ENCODE measurements at regions not wholly inside any gene's neighbourhood (a gene's known extent, or its start where the extent isn't known, plus 50 kb on each side); places are given as distances from the start of the nearest gene placed in this dataset.

DNA sequence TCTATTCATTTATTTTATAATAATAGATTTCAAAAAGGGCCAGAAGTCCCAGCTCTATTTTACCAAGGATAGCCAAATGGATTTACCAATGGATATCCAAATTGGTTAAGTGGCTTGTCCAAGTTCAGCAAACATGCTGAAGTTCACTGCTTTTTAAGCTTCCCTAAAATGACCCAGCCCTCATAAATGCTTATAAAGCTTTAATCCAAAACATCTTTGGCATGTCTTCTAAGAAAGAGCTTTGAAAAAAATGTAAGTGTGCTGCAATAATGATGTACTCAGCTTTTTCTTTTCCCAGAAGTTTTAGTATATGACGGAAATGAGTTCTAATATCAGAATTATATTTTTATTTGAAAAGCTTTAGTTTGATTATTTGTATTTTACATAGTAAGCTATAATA, 451.5 kb upstream of the ADAMTS5 start:
- H3K27me3 Mint-ChIP-seq (ENCODE audit: low read depth in 3 of 3), result no peaks in the 10 kb centered on the region
- H3K9me3 ChIP-seq (replicated peaks in 1 of 2; ENCODE audit: control insufficient read depth in 1 of 2, insufficient read depth in 1 of 2, low read length in 2 of 2), result peaks cover 18 to 27% of the 10 kb centered on the region in 2 donors
- no peaks in the 10 kb centered on the region for H3K79me2 ChIP-seq (ENCODE audit: insufficient read depth, low read length)
- no peaks in the 10 kb centered on the region for H3K4me1 ChIP-seq (ENCODE audit: control insufficient read depth in 1 of 2, insufficient read depth in 2 of 2, low read length in 2 of 2)
- WGBS (ENCODE audit: insufficient coverage), result no CpG with 5 or more reads among the region's 1 CpG
- no peak overlapping the region for H2AFZ ChIP-seq (ENCODE audit: insufficient read depth, low read depth, low read length, poor library complexity, severe bottlenecking)
- no peak overlapping the region for H3K9ac ChIP-seq (ENCODE audit: insufficient read depth, low read length, poor library complexity, severe bottlenecking)
- TF ChIP-seq, protein P1, sequence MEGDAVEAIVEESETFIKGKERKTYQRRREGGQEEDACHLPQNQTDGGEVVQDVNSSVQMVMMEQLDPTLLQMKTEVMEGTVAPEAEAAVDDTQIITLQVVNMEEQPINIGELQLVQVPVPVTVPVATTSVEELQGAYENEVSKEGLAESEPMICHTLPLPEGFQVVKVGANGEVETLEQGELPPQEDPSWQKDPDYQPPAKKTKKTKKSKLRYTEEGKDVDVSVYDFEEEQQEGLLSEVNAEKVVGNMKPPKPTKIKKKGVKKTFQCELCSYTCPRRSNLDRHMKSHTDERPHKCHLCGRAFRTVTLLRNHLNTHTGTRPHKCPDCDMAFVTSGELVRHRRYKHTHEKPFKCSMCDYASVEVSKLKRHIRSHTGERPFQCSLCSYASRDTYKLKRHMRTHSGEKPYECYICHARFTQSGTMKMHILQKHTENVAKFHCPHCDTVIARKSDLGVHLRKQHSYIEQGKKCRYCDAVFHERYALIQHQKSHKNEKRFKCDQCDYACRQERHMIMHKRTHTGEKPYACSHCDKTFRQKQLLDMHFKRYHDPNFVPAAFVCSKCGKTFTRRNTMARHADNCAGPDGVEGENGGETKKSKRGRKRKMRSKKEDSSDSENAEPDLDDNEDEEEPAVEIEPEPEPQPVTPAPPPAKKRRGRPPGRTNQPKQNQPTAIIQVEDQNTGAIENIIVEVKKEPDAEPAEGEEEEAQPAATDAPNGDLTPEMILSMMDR (IDR thresholded peaks at IDR 0.05), result no peak
- no peaks in the 10 kb centered on the region for H3K27me3 ChIP-seq (ENCODE audit: control insufficient read depth in 2 of 2, insufficient read depth in 2 of 2, low read length in 2 of 2)
- H3K9me3 Mint-ChIP-seq, result peaks cover 0 to 18% (median 9%) of the 10 kb centered on the region in 7 donors
- H4K20me1 ChIP-seq (ENCODE audit: insufficient read depth, low read length), result no peaks in the 10 kb centered on the region
- H3K36me3 Mint-ChIP-seq, result no peaks in the 10 kb centered on the region
- no peaks in the 10 kb centered on the region for H3K36me3 ChIP-seq (replicated peaks in 1 of 2; ENCODE audit: control insufficient read depth in 1 of 2, insufficient read depth in 2 of 2, low read length in 2 of 2)
- intact Hi-C loops (cut with micrococcal nuclease), result no loop called here
- no peak overlapping the region for H3K4me3 ChIP-seq (replicated peaks in 1 of 3; ENCODE audit: low read depth in 2 of 3, low read length in 3 of 3)
- H3K4me2 ChIP-seq (replicated peaks; ENCODE audit: extremely low read depth, low read length, poor library complexity, severe bottlenecking), result no peak overlapping the region
- H3K4me3 Mint-ChIP-seq, result no peak overlapping the region
- no peak overlapping the region for H3K27ac Mint-ChIP-seq
- H3K27ac ChIP-seq (ENCODE audit: low read depth in 1 of 2, low read length in 2 of 2), result no peak overlapping the region
- H3K4me1 Mint-ChIP-seq, result no peaks in the 10 kb centered on the region
- no peak for DNase-seq

DNA sequence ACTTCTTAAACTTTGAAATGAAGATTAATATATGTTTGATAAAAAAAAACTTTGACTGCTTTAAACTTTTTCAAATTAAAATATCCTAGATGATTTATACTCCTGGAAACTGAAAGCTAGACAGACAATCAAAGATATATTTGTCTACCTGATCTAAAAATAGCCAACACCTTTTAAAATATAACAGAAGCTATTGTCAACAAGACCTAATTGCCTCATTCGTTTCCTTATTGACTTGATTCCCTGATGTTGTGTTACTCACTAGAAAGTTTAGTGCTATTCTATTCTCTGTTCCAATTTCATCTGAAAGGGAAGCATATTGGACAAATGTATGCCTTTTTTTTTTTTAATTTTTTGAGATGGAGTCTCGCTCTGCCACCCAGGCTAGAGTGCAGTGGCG, 445.6 kb upstream of the ADAMTS5 start:
- H3K36me3 Mint-ChIP-seq, result no peaks in the 10 kb centered on the region
- no peaks in the 10 kb centered on the region for H3K4me1 Mint-ChIP-seq
- TF ChIP-seq, protein P1 (IDR thresholded peaks at IDR 0.05), result no peak
- no peak overlapping the region for H3K4me3 ChIP-seq (replicated peaks in 1 of 3; ENCODE audit: low read depth in 2 of 3, low read length in 3 of 3)
- no peak overlapping the region for H3K27ac ChIP-seq (ENCODE audit: low read depth in 1 of 2, low read length in 2 of 2)
- intact Hi-C loops (cut with micrococcal nuclease), result no loop called here
- WGBS (ENCODE audit: insufficient coverage), result no CpG with 5 or more reads among the region's 3 CpGs
- no peaks in the 10 kb centered on the region for H3K27me3 ChIP-seq (ENCODE audit: control insufficient read depth in 2 of 2, insufficient read depth in 2 of 2, low read length in 2 of 2)
- no peaks in the 10 kb centered on the region for H4K20me1 ChIP-seq (ENCODE audit: insufficient read depth, low read length)
- H3K36me3 ChIP-seq (replicated peaks in 1 of 2; ENCODE audit: control insufficient read depth in 1 of 2, insufficient read depth in 2 of 2, low read length in 2 of 2), result no peaks in the 10 kb centered on the region
- no peaks in the 10 kb centered on the region for H3K4me1 ChIP-seq (ENCODE audit: control insufficient read depth in 1 of 2, insufficient read depth in 2 of 2, low read length in 2 of 2)
- H3K27me3 Mint-ChIP-seq (ENCODE audit: low read depth in 3 of 3), result no peaks in the 10 kb centered on the region
- H3K27ac Mint-ChIP-seq, result no peak overlapping the region
- H3K4me3 Mint-ChIP-seq, result no peak overlapping the region
- no peak overlapping the region for H2AFZ ChIP-seq (ENCODE audit: insufficient read depth, low read depth, low read length, poor library complexity, severe bottlenecking)
- no peak for DNase-seq
- peaks cover 0 to 19% (median 7%) of the 10 kb centered on the region in 7 donors for H3K9me3 Mint-ChIP-seq
- H3K79me2 ChIP-seq (ENCODE audit: insufficient read depth, low read length), result no peaks in the 10 kb centered on the region
- no peak overlapping the region for H3K4me2 ChIP-seq (replicated peaks; ENCODE audit: extremely low read depth, low read length, poor library complexity, severe bottlenecking)
- no peak overlapping the region for H3K9ac ChIP-seq (ENCODE audit: insufficient read depth, low read length, poor library complexity, severe bottlenecking)
- H3K9me3 ChIP-seq (replicated peaks in 1 of 2; ENCODE audit: control insufficient read depth in 1 of 2, insufficient read depth in 1 of 2, low read length in 2 of 2), result peaks cover 10 to 11% of the 10 kb centered on the region in 2 donors
